H9 (cell line): ENCODE measurements at regions not wholly inside any gene's neighbourhood (a gene's known extent, or its start where the extent isn't known, plus 50 kb on each side); places are given as distances from the start of the nearest gene placed in this dataset.

Experiments used
- DNase-seq: peaks from one replicate; pipeline ENCODE4 v3.0.0-alpha.2; 2017
- H2AFZ ChIP-seq: one replicate; pipeline ENCODE4 v1.6.1; 2013; ENCODE audit warnings: mild to moderate bottlenecking, low read length, control low read depth, moderate library complexity
- H2AK5ac ChIP-seq: 2 replicates; pipeline ENCODE4 v1.6.1; 2013; ENCODE audit warnings: low read length, control low read depth, mixed read lengths; ENCODE audit not compliant: insufficient read length
- H2BK120ac ChIP-seq: one replicate; pipeline ENCODE4 v1.6.1; 2013; ENCODE audit warnings: low read depth, mild to moderate bottlenecking, low read length, control low read depth, inconsistent platforms; ENCODE audit not compliant: poor library complexity, severe bottlenecking
- H2BK12ac ChIP-seq: 2 replicates; pipeline ENCODE4 v1.6.1; 2013; ENCODE audit warnings: low read length, control low read depth, mixed read lengths, low read depth; ENCODE audit not compliant: insufficient read length
- H2BK15ac ChIP-seq: 2 replicates; pipeline ENCODE4 v1.6.1; 2013; ENCODE audit warnings: low read depth, low read length, control low read depth
- H2BK20ac ChIP-seq: one replicate; pipeline ENCODE4 v1.6.1; 2013; ENCODE audit warnings: low read depth, mild to moderate bottlenecking, low read length, control low read depth, inconsistent platforms; ENCODE audit not compliant: poor library complexity, severe bottlenecking
- H2BK5ac ChIP-seq: 2 replicates; pipeline ENCODE4 v1.6.1; 2013; ENCODE audit warnings: low read length, control low read depth, mixed read lengths; ENCODE audit not compliant: insufficient read length
- H3K14ac ChIP-seq: 2 replicates; pipeline ENCODE4 v1.6.1; 2013; ENCODE audit warnings: low read length, control low read depth; ENCODE audit not compliant: insufficient read depth
- H3K18ac ChIP-seq: 2 replicates; pipeline ENCODE4 v1.6.1; 2013; ENCODE audit warnings: low read depth, mild to moderate bottlenecking, mixed read lengths, low read length, control low read depth; ENCODE audit not compliant: insufficient read length
- H3K23ac ChIP-seq: 2 replicates; pipeline ENCODE4 v1.6.1; 2013; ENCODE audit warnings: low read length, control low read depth, mixed read lengths, low read depth; ENCODE audit not compliant: insufficient read length
- H3K23me2 ChIP-seq: 2 replicates; pipeline ENCODE4 v1.6.1; 2013; ENCODE audit warnings: low read depth, mild to moderate bottlenecking, mixed read lengths, low read length, control low read depth; ENCODE audit not compliant: insufficient read length, poor library complexity, severe bottlenecking
- H3K27ac ChIP-seq: 2 replicates; pipeline ENCODE4 v1.5.1; 2013; ENCODE audit warnings: low read length, control low read depth, mixed read lengths, low read depth; ENCODE audit not compliant: insufficient read length
- H3K27me3 ChIP-seq: 2 replicates; pipeline ENCODE4 v1.6.1; 2013; ENCODE audit warnings: low read length, control low read depth, inconsistent platforms; ENCODE audit not compliant: insufficient read depth
- H3K4ac ChIP-seq: 2 replicates; pipeline ENCODE4 v1.6.1; 2013; ENCODE audit warnings: low read depth, mild to moderate bottlenecking, control low read depth, inconsistent platforms, low read length, moderate library complexity
- H3K4me1 ChIP-seq: 2 replicates; pipeline ENCODE4 v1.6.1; 2013; ENCODE audit warnings: low read length, control low read depth, inconsistent platforms; ENCODE audit not compliant: insufficient read depth
- H3K4me2 ChIP-seq: 2 replicates; pipeline ENCODE4 v1.6.1; 2013; ENCODE audit warnings: low read length, control low read depth, mixed read lengths; ENCODE audit not compliant: insufficient read length, insufficient read depth
- H3K56ac ChIP-seq: 2 replicates; pipeline ENCODE4 v1.6.1; 2013; ENCODE audit warnings: low read depth, mild to moderate bottlenecking, mixed read lengths, low read length, control low read depth; ENCODE audit not compliant: insufficient read length
- H3K79me1 ChIP-seq: 2 replicates; pipeline ENCODE4 v1.6.1; 2013; ENCODE audit warnings: low read depth, mild to moderate bottlenecking, moderate library complexity, low read length, control low read depth, inconsistent platforms; ENCODE audit not compliant: insufficient read depth, poor library complexity, severe bottlenecking
- H3K79me2 ChIP-seq: 2 replicates; pipeline ENCODE4 v1.6.1; 2013; ENCODE audit warnings: low read length, control low read depth, inconsistent platforms; ENCODE audit not compliant: insufficient read depth
- H3K9ac ChIP-seq: 2 replicates; pipeline ENCODE4 v1.6.1; 2013; ENCODE audit warnings: low read length, control low read depth, mixed read lengths; ENCODE audit not compliant: insufficient read length; ENCODE audit errors: extremely low read depth
- H3K9me3 ChIP-seq: one replicate; pipeline ENCODE4 v1.6.1; 2013; ENCODE audit warnings: low read depth, low read length, inconsistent platforms; ENCODE audit not compliant: control insufficient read depth
- H3T11ph ChIP-seq: one replicate; pipeline ENCODE4 v1.6.1; 2013; ENCODE audit warnings: mild to moderate bottlenecking, low read length, control low read depth, inconsistent platforms
- H4K20me1 ChIP-seq: one replicate; pipeline ENCODE4 v1.6.1; 2013; ENCODE audit not compliant: control insufficient read depth, insufficient read length, insufficient read depth
- H4K5ac ChIP-seq: 2 replicates; pipeline ENCODE4 v1.6.1; 2013; ENCODE audit warnings: low read depth, mild to moderate bottlenecking, mixed read lengths, low read length, control low read depth; ENCODE audit not compliant: insufficient read length
- H4K8ac ChIP-seq: replicated peaks from 2 replicates; pipeline ENCODE4 v1.6.1; 2013; ENCODE audit warnings: low read length, control low read depth, mixed read lengths, low read depth; ENCODE audit not compliant: insufficient read length
- H4K91ac ChIP-seq: 2 replicates; pipeline ENCODE4 v1.6.1; 2013; ENCODE audit warnings: low read depth, mild to moderate bottlenecking, moderate library complexity, mixed read lengths, low read length, control low read depth; ENCODE audit not compliant: insufficient read length
- H3K27ac Mint-ChIP-seq, 3 experiments: 2 replicates in 2 of 3; 3 replicates in 1 of 3; pipeline ENCODE4 v1.8.0; 2020 to 2021; ENCODE audit warnings: mixed read lengths in 3 of 3, mild to moderate bottlenecking in 1 of 3, moderate library complexity in 1 of 3
- H3K27me3 Mint-ChIP-seq: 2 replicates; pipeline ENCODE4 v1.8.0; 2021; ENCODE audit warnings: low read depth, mild to moderate bottlenecking, moderate library complexity, mixed read lengths
- H3K36me3 Mint-ChIP-seq, 3 experiments: 2 replicates in 2 of 3; 3 replicates in 1 of 3; pipeline ENCODE4 v1.8.0; 2020 to 2021; ENCODE audit warnings: low read depth in 3 of 3, mixed read lengths in 3 of 3; ENCODE audit not compliant: insufficient read depth in 1 of 3
- H3K4me1 Mint-ChIP-seq, 2 experiments: 2 replicates each; pipeline ENCODE4 v1.8.0; 2020; ENCODE audit warnings: mixed read lengths in 2 of 2
- H3K4me3 Mint-ChIP-seq, 2 experiments: 2 replicates in 1 of 2; 3 replicates in 1 of 2; pipeline ENCODE4 v1.8.0; 2020 to 2021; ENCODE audit warnings: mild to moderate bottlenecking in 2 of 2, mixed read lengths in 2 of 2, moderate library complexity in 1 of 2
- H3K9me3 Mint-ChIP-seq, 2 experiments: 2 replicates in 1 of 2; 3 replicates in 1 of 2; pipeline ENCODE4 v1.8.0; 2020; ENCODE audit warnings: mild to moderate bottlenecking in 2 of 2, mixed read lengths in 2 of 2, moderate library complexity in 1 of 2
- WGBS: extraction: QIAGEN DNeasy Blood & Tissue Kit; methylation state at CpG from one replicate; pipeline ENCODE4 v1.1.7; 2013; ENCODE audit warnings: missing lambda C conversion rate, low lambda C conversion rate, mixed read lengths; ENCODE audit not compliant: insufficient read length; ENCODE audit errors: extremely low coverage; 5-methylcytosine and 5-hydroxymethylcytosine counted together
- TF ChIP-seq, protein P1 (sequence below): fragments of 200-600 bp; sonication (generic); conservative IDR thresholded peaks from 3 replicates; pipeline ENCODE4 v1.8.0; 2021; ENCODE audit warnings: antibody characterized with exemption, mild to moderate bottlenecking

DNA sequence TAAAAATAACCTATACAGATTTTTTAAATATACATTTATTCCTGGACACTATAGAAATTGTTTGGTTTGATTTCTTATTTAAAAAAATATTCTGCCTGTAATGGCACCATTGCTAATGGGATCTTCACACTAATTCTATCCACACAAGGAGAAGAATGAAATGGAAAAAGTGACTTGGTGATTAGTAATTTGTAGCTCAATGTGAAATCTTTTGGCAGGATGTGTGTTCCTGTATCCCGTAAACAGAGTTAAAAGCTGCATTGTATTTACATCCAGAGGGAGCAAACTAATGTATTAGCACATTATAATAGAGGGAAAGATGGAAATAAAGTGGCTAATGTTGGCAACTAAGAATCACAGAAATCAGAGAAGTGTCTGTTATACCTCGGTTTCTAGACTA lies 1455.3 kb upstream of the FLRT2 start:
- H3K4me3 Mint-ChIP-seq, result no peak overlapping the region
- no peaks in the 10 kb centered on the region for H3K27me3 Mint-ChIP-seq
- H3K79me1 ChIP-seq, result no peaks in the 10 kb centered on the region

More for the DNA sequence above, 1455.3 kb upstream of the FLRT2 start:
- no peak overlapping the region for H3T11ph ChIP-seq
- H3K23me2 ChIP-seq, result no peaks in the 10 kb centered on the region
- Mint-ChIP-seq H3K27ac (no peak overlapping the region), H3K36me3 (no peaks in the 10 kb centered on the region), H3K9me3 (no peaks in the 10 kb centered on the region), H3K4me1 (no peaks in the 10 kb centered on the region)
- no CpG with 5 or more reads among the region's 2 CpGs for WGBS
- H3K9me3 ChIP-seq, result no peaks in the 10 kb centered on the region
- no peak overlapping the region for H4K5ac ChIP-seq
- H2BK20ac ChIP-seq, result no peak overlapping the region
- H3K79me2 ChIP-seq, result no peaks in the 10 kb centered on the region
- H3K4me1 ChIP-seq, result no peaks in the 10 kb centered on the region
- no peaks in the 10 kb centered on the region for H3K27me3 ChIP-seq
- H2BK15ac ChIP-seq, result no peak overlapping the region
- H3K14ac ChIP-seq, result no peak overlapping the region
- no peak overlapping the region for H3K4me2 ChIP-seq
- H2AK5ac ChIP-seq, result no peak overlapping the region
- H2BK120ac ChIP-seq, result no peak overlapping the region
- H3K4ac ChIP-seq, result no peak overlapping the region
- no peak overlapping the region for H4K8ac ChIP-seq
- TF ChIP-seq, protein P1, sequence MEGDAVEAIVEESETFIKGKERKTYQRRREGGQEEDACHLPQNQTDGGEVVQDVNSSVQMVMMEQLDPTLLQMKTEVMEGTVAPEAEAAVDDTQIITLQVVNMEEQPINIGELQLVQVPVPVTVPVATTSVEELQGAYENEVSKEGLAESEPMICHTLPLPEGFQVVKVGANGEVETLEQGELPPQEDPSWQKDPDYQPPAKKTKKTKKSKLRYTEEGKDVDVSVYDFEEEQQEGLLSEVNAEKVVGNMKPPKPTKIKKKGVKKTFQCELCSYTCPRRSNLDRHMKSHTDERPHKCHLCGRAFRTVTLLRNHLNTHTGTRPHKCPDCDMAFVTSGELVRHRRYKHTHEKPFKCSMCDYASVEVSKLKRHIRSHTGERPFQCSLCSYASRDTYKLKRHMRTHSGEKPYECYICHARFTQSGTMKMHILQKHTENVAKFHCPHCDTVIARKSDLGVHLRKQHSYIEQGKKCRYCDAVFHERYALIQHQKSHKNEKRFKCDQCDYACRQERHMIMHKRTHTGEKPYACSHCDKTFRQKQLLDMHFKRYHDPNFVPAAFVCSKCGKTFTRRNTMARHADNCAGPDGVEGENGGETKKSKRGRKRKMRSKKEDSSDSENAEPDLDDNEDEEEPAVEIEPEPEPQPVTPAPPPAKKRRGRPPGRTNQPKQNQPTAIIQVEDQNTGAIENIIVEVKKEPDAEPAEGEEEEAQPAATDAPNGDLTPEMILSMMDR, result no peak
- no peak overlapping the region for H3K18ac ChIP-seq
- no peak overlapping the region for H3K23ac ChIP-seq
- H3K27ac ChIP-seq, result no peak overlapping the region
- no peak overlapping the region for H3K9ac ChIP-seq
- no peaks in the 10 kb centered on the region for H4K20me1 ChIP-seq
- H2AFZ ChIP-seq, result no peak overlapping the region
- H4K91ac ChIP-seq, result no peak overlapping the region
- no peak overlapping the region for H3K56ac ChIP-seq
- no peak overlapping the region for H2BK5ac ChIP-seq
- no peak for DNase-seq
- no peak overlapping the region for H2BK12ac ChIP-seq
